Osteoblast (primary cell): ENCODE measurements at regions not wholly inside any gene's neighbourhood (a gene's known extent, or its start where the extent isn't known, plus 50 kb on each side); places are given as distances from the start of the nearest gene placed in this dataset.

Source experiments
- DNase-seq: peaks from one replicate; pipeline ENCODE4 v3.0.0; 2011; ENCODE audit warnings: low spot score, mixed read lengths; ENCODE audit not compliant: insufficient read length; ENCODE audit errors: missing footprints
- H2AFZ ChIP-seq: 2 replicates; pipeline ENCODE4 v1.6.0; 2011; ENCODE audit warnings: mild to moderate bottlenecking, low read length
- H3K27ac ChIP-seq: 2 replicates; pipeline ENCODE4 v1.5.1; 2011; ENCODE audit warnings: mild to moderate bottlenecking, low read depth, low read length, moderate library complexity
- H3K27me3 ChIP-seq: 2 replicates; pipeline ENCODE4 v1.6.0; 2012; ENCODE audit warnings: mild to moderate bottlenecking, control low read depth, inconsistent platforms, low read length, moderate library complexity; ENCODE audit not compliant: insufficient read depth
- H3K36me3 ChIP-seq: 2 replicates; pipeline ENCODE4 v1.5.1; 2011; ENCODE audit warnings: mild to moderate bottlenecking, low read length, control low read depth, moderate library complexity; ENCODE audit not compliant: insufficient read depth
- H3K4me1 ChIP-seq: 2 replicates; pipeline ENCODE4 v1.5.1; 2011; ENCODE audit warnings: mild to moderate bottlenecking, low read length, control low read depth, moderate library complexity; ENCODE audit not compliant: insufficient read depth
- H3K4me2 ChIP-seq: 2 replicates; pipeline ENCODE4 v1.6.0; 2011; ENCODE audit warnings: mild to moderate bottlenecking, low read length; ENCODE audit not compliant: insufficient read depth
- H3K4me3 ChIP-seq: fragments of 200-600 bp; sonication (generic); 3 replicates; pipeline ENCODE4 v1.5.1; 2012; ENCODE audit warnings: mild to moderate bottlenecking, low read length, inconsistent platforms; ENCODE audit not compliant: insufficient read depth
- H3K79me2 ChIP-seq: 2 replicates; pipeline ENCODE4 v1.6.0; 2012; ENCODE audit warnings: mild to moderate bottlenecking, low read length, control low read depth, inconsistent platforms; ENCODE audit not compliant: insufficient read depth
- H3K9me3 ChIP-seq: 2 replicates; pipeline ENCODE4 v1.5.1; 2011; ENCODE audit warnings: low read depth, low read length, control low read depth
- H4K20me1 ChIP-seq: 2 replicates; pipeline ENCODE4 v1.6.0; 2012; ENCODE audit warnings: mild to moderate bottlenecking, low read length, control low read depth; ENCODE audit not compliant: insufficient read depth
- CTCF ChIP-seq: IDR thresholded peaks from 2 replicates; pipeline ENCODE4 v1.5.1; 2011; ENCODE audit warnings: mild to moderate bottlenecking, low read depth, low read length, moderate library complexity; ENCODE audit errors: extremely low read depth

GRCh38 chr2:6506361-6506794, 359.3 kb downstream of the CMPK2 start:
- Histone ChIP-seq H3K27me3 (no peaks in the 10 kb centered on the region), H2AFZ (no peak overlapping the region), H3K79me2 (no peaks in the 10 kb centered on the region), H3K4me2 (no peak overlapping the region), H3K4me3 (no peak overlapping the region), H3K36me3 (no peaks in the 10 kb centered on the region), H3K4me1 (no peaks in the 10 kb centered on the region), H3K9me3 (no peaks in the 10 kb centered on the region), H3K27ac (no peak overlapping the region), H4K20me1 (no peaks in the 10 kb centered on the region)
- no peak for TF ChIP-seq CTCF
- DNase-seq, result no peak

- no peak for DNase-seq
- no peaks in the 10 kb centered on the region for H3K79me2 ChIP-seq
- H4K20me1 ChIP-seq, result no peaks in the 10 kb centered on the region
- H3K4me2 ChIP-seq, result no peak overlapping the region
- no peaks in the 10 kb centered on the region for H3K36me3 ChIP-seq
- H3K27ac ChIP-seq, result no peak overlapping the region
- TF ChIP-seq CTCF, result no peak
- no peak overlapping the region for H2AFZ ChIP-seq
- H3K27me3 ChIP-seq, result no peaks in the 10 kb centered on the region
- no peaks in the 10 kb centered on the region for H3K9me3 ChIP-seq
- H3K4me3 ChIP-seq, result no peak overlapping the region
- no peaks in the 10 kb centered on the region for H3K4me1 ChIP-seq
Measured at GRCh38 chr2:6506859-6507258, 358.8 kb downstream of the CMPK2 start.

GRCh38 chr2:6510532-6510931, 355.2 kb downstream of the CMPK2 start:
- Histone ChIP-seq H4K20me1 (no peaks in the 10 kb centered on the region), H3K79me2 (no peaks in the 10 kb centered on the region), H3K27me3 (no peaks in the 10 kb centered on the region), H3K4me1 (no peaks in the 10 kb centered on the region), H3K4me3 (no peak overlapping the region), H3K4me2 (no peak overlapping the region), H3K36me3 (no peaks in the 10 kb centered on the region), H2AFZ (no peak overlapping the region), H3K9me3 (no peaks in the 10 kb centered on the region), H3K27ac (no peak overlapping the region)
- DNase-seq, result no peak
- TF ChIP-seq CTCF, result no peak

GRCh38 chr2:6512589-6512988, 353.1 kb downstream of the CMPK2 start:
- H3K4me1 ChIP-seq, result no peaks in the 10 kb centered on the region
- H3K27me3 ChIP-seq, result no peaks in the 10 kb centered on the region
- TF ChIP-seq CTCF, result no peak
- H3K36me3 ChIP-seq, result no peaks in the 10 kb centered on the region
- H3K27ac ChIP-seq, result no peak overlapping the region
- H3K9me3 ChIP-seq, result no peaks in the 10 kb centered on the region
- H4K20me1 ChIP-seq, result no peaks in the 10 kb centered on the region
- DNase-seq, result no peak
- no peaks in the 10 kb centered on the region for H3K79me2 ChIP-seq
- no peak overlapping the region for H3K4me3 ChIP-seq
- no peak overlapping the region for H3K4me2 ChIP-seq
- no peak overlapping the region for H2AFZ ChIP-seq
